ENCODE measurements at regions not wholly inside any gene's neighbourhood (a gene's known extent, or its start where the extent isn't known, plus 50 kb on each side); places are given as distances from the start of the nearest gene placed in this dataset.

- TF ChIP-seq CTCF (IDR thresholded peaks at IDR 0.05) (no peak), POLR2A (IDR thresholded peaks at IDR 0.05) (no peak)
Measured at GRCh38 chr20:12699374-12700228, 309.2 kb upstream of the SPTLC3 start.
